Amniotic stem cell (primary cell): ENCODE measurements at regions not wholly inside any gene's neighbourhood (a gene's known extent, or its start where the extent isn't known, plus 50 kb on each side); places are given as distances from the start of the nearest gene placed in this dataset.
"Not testable (repeated sequence)": the region's sequence is repeated elsewhere in the genome, so short reads cannot be mapped to it uniquely, and the experiment has no call there.

Experiments
- DNase-seq: peaks from one replicate; lab custom pipeline; 2025; lab: John Stamatoyannopoulos, UW

GRCh38 chr7:46134385-46134784 is 213.3 kb upstream of the IGFBP3 start:
- no peak for DNase-seq

DNA sequence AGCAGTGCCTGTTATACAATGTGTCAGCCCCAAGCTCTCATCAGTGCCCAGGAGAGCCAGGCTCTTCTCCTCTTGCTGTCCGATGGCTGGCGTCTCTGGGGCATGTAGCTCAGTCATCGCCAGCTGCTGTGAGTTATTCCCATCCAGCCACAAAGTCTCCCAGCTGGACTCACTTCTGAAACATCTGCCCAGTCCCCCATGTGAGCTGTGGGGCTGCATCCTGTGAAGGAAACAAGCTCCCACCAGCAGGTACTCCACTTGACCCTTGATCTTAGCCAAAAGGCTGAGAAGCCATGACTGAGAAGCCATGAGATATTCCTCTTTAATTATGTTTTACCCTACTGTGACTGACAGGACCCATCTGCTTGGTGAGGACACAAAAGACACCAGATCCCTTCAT is 212.7 kb upstream of the IGFBP3 start:
- no peak for DNase-seq

DNA sequence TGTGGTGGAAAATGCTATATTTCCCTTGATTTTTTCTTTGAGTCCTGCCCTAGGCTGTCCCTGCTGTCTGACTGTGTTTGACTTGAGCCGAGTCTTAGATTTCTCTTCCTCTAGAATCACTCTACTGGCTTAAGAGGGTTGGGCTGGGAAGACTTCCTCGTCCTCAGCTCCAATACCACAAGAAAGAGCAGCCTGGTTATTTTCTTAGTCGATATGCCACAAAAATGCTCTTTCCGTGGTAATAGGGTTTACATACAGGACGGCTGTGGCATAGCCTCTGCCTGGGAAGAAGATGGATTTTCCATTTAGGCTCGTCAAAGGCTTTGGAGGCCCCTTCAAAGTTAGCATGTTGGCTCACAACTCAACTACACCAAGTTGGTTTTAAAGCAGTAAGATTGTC is 212.0 kb upstream of the IGFBP3 start:
- peak; percentile 4 for DNase-seq

DNA sequence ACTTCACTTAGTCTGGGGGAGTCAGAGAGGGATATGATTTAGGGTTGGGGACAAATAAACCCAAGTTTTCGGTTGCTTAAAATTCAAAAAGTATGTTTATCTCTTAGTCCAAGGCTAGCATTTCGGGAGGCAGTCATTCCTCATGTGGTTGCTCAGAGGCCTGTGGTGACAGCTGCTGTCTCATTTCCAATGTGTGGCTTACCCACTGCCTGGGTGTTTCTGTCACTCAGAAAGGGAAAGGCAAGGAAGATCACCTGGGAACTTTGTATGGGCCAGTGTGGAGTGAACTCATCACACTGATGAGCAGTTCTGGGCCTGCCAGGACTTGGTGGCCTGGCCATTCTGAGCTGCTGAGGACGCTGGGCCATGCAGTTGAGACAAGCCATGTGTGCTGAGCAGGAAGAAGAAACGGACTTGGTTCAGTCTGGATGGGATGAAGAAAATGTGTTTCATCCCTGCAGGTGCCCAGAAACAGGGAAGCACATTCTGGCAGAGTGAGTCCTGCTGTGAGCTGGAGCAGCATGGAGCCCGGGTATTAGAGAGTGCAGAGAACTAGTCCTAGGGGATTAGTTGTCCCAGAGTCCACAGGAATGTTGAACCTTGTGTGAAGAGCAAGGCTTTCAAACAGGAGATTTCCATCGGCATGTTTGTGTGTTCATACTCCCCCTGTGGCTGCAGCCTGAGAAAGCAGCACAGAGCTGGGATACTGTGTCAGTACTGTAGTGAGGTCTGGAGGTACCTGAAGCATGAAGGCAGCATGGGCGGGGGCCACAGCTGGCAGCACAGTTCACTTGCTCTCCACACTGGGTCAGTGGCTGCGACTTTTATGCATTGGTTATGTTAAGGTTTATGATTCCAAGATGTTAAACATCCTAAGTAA is 211.1 kb upstream of the IGFBP3 start:
- DNase-seq: peak; percentile 16

DNA sequence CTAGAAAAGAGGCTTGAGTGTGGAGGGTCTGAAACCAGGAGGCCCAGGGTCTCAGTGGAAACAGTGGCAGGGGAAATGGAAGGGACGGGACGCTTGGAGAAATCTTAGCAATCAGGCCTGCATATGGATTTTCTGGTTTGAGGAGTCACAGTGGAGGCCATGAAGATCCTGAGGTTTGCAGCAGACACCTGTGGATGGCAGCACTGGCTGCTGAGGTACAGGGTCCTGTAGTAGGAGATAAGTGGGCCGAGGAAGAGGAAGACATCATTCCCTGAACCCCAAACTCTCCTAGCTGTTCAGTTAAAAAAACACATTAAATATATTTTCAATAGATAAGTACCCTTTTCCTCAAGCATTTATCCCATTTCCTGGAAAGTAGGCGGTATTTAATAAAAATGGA is 208.8 kb upstream of the IGFBP3 start:
- no peak for DNase-seq

GRCh38 chr7:46127814-46128213 is 206.7 kb upstream of the IGFBP3 start:
- no peak for DNase-seq

- DNase-seq: no peak
Measured at GRCh38 chr7:46126675-46127300, 205.7 kb upstream of the IGFBP3 start.

DNA sequence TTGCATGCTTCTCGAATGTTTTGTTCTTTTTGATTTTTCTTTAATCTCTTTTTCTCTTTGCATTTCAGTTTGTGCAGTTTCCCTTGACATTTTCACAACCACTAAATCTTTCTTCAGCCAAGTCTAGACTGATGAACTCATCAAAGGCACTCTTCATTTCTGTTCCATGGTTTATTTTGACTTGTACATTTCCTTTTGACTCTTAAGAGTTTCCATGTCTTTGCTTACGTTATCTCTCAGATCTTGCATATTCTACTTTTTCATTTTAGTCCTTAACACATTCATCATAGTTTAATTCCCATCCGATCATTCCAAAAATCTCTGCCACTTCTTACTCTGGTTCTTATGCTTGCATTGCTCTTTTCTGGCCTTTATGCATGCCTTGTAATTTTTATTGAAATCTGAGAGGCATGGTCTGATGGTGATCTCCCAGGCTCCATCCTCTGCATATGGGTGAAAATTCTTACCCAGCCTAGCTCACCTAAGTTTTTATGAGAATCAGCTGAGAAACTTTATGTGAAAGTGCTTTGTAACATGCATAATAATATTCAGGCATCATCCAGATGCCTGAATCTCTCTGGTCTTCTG is 202.8 kb upstream of the IGFBP3 start:
- no peak for DNase-seq

GRCh38 chr7:46115410-46115809 is 194.3 kb upstream of the IGFBP3 start:
- no peak for DNase-seq

GRCh38 chr7:46109437-46109836 is 188.4 kb upstream of the IGFBP3 start:
- no peak for DNase-seq

- DNase-seq: no peak
Measured at GRCh38 chr7:46108272-46108671, 187.2 kb upstream of the IGFBP3 start.

- DNase-seq: no peak
Measured at GRCh38 chr7:46107610-46108217, 186.6 kb upstream of the IGFBP3 start.

GRCh38 chr7:46100521-46100920 is 179.4 kb upstream of the IGFBP3 start:
- no peak for DNase-seq

DNA sequence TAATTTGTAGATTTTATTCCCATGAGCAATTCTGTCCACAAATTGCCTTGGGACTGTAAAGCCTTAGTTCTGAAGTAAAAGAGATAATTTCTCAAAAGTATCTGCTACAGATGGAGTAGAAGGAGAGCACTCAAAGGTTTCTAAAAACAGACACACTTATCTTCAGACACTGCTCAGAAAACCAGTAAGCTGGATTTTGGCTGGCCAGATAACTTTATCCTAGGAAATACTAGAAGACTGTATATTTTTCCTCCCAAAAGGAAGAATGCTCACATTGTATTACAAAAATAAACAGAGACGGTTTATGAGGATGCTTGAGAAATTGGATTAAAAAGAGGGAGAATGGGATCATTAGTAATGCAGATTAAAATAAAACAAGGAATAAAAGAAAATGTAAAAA is 178.0 kb upstream of the IGFBP3 start:
- no peak for DNase-seq

DNA sequence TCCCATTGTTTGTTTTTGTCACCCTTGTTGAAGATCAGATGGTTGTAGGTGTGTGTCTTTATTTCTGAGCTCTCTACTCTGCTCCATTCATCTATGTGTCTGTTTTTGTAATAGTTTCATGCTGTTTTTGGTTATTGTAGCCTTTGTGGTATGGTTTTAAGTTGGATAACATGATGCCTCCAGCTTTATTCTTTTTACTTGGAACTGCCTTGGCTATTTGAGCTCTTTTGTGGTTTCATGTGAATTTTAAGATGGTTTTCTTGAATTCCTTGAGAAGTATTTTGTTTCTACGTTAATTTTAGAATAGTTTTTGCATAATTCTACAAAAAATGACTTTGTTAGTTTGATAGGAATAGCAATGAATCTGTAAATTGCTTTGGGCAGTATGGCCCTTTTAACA is 170.0 kb upstream of the IGFBP3 start:
- DNase-seq: no peak

DNA sequence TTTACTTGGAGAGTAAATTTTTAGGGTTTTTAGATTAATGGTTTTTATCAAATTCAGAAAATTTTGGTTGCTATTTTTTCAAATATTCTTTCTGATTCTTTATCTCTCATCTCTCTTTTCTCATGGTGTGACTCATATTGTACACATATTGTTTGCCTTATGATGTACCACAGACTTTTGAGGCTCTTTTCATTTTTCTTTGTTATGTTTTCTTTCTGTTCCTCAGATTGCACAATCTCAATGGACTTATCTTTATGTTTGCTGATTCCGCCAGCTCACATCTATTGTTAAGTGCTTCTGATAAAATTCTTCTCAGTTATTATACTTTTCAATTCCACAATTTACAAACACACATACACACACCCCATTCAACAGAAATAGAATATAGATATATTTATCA is 168.2 kb upstream of the IGFBP3 start:
- DNase-seq: no peak

DNA sequence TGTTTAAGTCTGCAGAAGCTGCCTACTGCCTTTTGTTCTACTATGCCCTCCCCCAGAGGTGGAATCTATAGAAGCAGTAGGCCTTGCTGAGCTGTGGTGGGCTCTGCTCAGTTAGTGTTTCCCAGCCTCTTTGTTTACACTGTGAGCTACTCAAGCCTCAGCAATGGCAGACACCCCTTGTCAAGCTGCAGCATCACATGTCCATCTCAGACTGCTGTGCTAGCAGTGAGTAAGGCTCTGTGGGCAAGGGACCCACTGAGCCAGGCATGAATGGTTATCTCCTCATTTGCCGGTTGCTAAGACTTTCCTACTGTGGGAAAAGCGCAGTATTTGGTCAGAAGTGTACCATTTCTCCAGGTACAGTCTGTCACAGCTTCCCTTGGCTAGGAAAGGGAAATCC is 167.4 kb upstream of the IGFBP3 start:
- DNase-seq: not testable (repeated sequence)

GRCh38 chr7:46080595-46081159 is 159.6 kb upstream of the IGFBP3 start:
- DNase-seq: no peak

DNA sequence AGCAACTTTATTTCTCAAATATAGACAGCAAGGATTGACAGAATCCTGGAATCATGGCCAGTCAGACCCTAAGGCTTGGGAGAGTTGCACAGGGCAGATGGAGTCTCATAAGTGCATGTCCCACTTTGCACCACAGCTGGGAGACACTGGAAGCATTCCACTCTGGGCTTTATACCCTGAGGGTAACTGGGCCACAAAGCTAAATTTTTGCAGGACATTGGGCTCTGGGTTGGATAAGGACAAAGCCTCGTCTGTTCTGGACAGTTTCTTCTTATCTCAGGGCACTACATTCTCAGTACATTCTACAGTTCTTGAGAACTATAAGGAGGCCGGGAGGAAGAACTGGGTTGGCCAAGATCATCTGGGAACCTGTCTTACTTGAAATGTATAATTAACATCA is 158.3 kb upstream of the IGFBP3 start:
- DNase-seq: no peak

- no peak for DNase-seq
Measured at GRCh38 chr7:46076527-46076926, 155.5 kb upstream of the IGFBP3 start.

GRCh38 chr7:46072722-46073121 is 151.7 kb upstream of the IGFBP3 start:
- no peak for DNase-seq

GRCh38 chr7:46071601-46072000 is 150.5 kb upstream of the IGFBP3 start:
- DNase-seq: no peak

DNA sequence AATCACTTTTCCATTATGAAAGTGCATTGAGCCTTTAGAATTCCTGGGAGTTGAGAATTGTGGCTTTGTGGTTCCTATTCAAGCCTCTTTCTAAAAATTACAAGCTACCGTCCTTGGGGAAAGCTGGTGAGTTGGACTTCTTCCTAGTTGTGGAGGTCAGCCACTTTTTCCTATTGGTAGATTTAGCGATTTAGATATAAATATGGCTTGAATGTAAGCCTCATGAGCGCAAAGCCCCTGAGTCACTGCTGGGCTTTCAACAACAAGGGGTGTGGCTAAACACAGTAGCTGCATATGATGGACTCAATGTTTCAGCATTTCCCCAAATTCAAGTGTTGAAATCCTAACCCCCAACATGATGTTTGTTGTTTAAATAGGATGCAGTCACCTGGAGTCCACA is 150.0 kb upstream of the IGFBP3 start:
- no peak for DNase-seq
